CD8-positive, alpha-beta memory T cell (primary cell): ENCODE measurements at regions not wholly inside any gene's neighbourhood (a gene's known extent, or its start where the extent isn't known, plus 50 kb on each side); places are given as distances from the start of the nearest gene placed in this dataset.

Source experiments
- CTCF ChIA-PET: fragments of 350-600 bp; sonication (Branson Sonifier 250); formaldehyde crosslinking; loops from one replicate; lab custom pipeline; 2021; ENCODE audit warnings: antibody characterized with exemption; lab: Charles Lee
- POLR2A ChIA-PET: fragments of 350-600 bp; sonication (Branson Sonifier 250); formaldehyde crosslinking; loops from one replicate; lab custom pipeline; 2021; ENCODE audit warnings: antibody characterized with exemption; lab: Charles Lee
- DNase-seq, 5 donors: peaks; one replicate each; pipeline versions ENCODE4 v3.0.0 to v3.0.0-alpha.2; 2020 to 2022; ENCODE audit warnings: mixed read lengths in 1 of 5
- H3K27ac ChIP-seq: one replicate; pipeline ENCODE4 v1.7.0; 2013; ENCODE audit warnings: low read depth, mild to moderate bottlenecking, low read length, moderate library complexity
- H3K27me3 ChIP-seq: 2 replicates; pipeline ENCODE4 v1.7.0; 2013; ENCODE audit warnings: low read length, mild to moderate bottlenecking; ENCODE audit not compliant: insufficient read depth, poor library complexity, severe bottlenecking
- H3K36me3 ChIP-seq: 2 replicates; pipeline ENCODE4 v1.7.0; 2013; ENCODE audit warnings: mild to moderate bottlenecking, low read length, moderate library complexity; ENCODE audit not compliant: insufficient read depth
- H3K4me1 ChIP-seq: 2 replicates; pipeline ENCODE4 v1.7.0; 2013; ENCODE audit warnings: mild to moderate bottlenecking, low read length, moderate library complexity; ENCODE audit not compliant: insufficient read depth
- H3K4me3 ChIP-seq: 2 replicates; pipeline ENCODE4 v1.7.0; 2013; ENCODE audit warnings: mild to moderate bottlenecking, low read length
- H3K9me3 ChIP-seq: 2 replicates; pipeline ENCODE4 v1.7.0; 2013; ENCODE audit warnings: mild to moderate bottlenecking, low read length
- H3K27ac Mint-ChIP-seq, 8 donors: one replicate each; pipeline ENCODE4 v1.8.0; 2020 to 2021; ENCODE audit warnings: mixed read lengths in 8 of 8, mild to moderate bottlenecking in 6 of 8, inconsistent platforms in 3 of 8, moderate library complexity in 3 of 8
- H3K27me3 Mint-ChIP-seq, 2 donors: one replicate each; pipeline ENCODE4 v1.8.0; 2020 to 2021; ENCODE audit warnings: mixed read lengths in 2 of 2, mild to moderate bottlenecking in 1 of 2, moderate library complexity in 1 of 2
- H3K36me3 Mint-ChIP-seq, 3 donors: one replicate each; pipeline ENCODE4 v1.8.0; 2020 to 2021; ENCODE audit warnings: mixed read lengths in 3 of 3, inconsistent platforms in 1 of 3, mild to moderate bottlenecking in 1 of 3
- H3K4me1 Mint-ChIP-seq, 3 donors: one replicate each; pipeline ENCODE4 v1.8.0; 2020 to 2021; ENCODE audit warnings: mixed read lengths in 3 of 3, inconsistent platforms in 1 of 3, mild to moderate bottlenecking in 1 of 3
- H3K4me3 Mint-ChIP-seq, 7 donors: one replicate each; pipeline ENCODE4 v1.8.0; 2020 to 2021; ENCODE audit warnings: mixed read lengths in 7 of 7, mild to moderate bottlenecking in 6 of 7, moderate library complexity in 4 of 7, inconsistent platforms in 2 of 7
- H3K9me3 Mint-ChIP-seq, 5 donors: one replicate each; pipeline ENCODE4 v1.8.0; 2020 to 2022; ENCODE audit warnings: mixed read lengths in 5 of 5, mild to moderate bottlenecking in 3 of 5, moderate library complexity in 2 of 5, inconsistent platforms in 1 of 5

GRCh38 chr2:204110751-204111516 is 174.4 kb downstream of the ICOS start:
- Mint-ChIP-seq H3K4me1 (peaks cover 41 to 57% (median 50%) of the 10 kb centered on the region in 3 donors), H3K9me3 (no peaks in the 10 kb centered on the region), H3K27ac (peak overlapping the region in 1 of 8 donors; percentile 37), H3K36me3 (no peaks in the 10 kb centered on the region), H3K4me3 (peak overlapping the region in 6 of 7 donors; percentile 72 to 89 (median 82)), H3K27me3 (peaks cover 4 to 8% of the 10 kb centered on the region in 2 donors)
- no peaks in the 10 kb centered on the region for H3K36me3 ChIP-seq
- H3K27me3 ChIP-seq: peaks cover 3% of the 10 kb centered on the region
- no peaks in the 10 kb centered on the region for H3K9me3 ChIP-seq
- H3K27ac ChIP-seq: no peak overlapping the region
- DNase-seq: no peak
- ChIA-PET POLR2A (no interaction called here), CTCF (interaction anchor here (0.7 to 6.1 kb wide), 4 partner anchors 10 to 67 kb away, joined by 3 to 43 read pairs (median 3); no protein-coding TSS in a partner anchor)
- peak overlapping the region; percentile 53 for H3K4me3 ChIP-seq
- peaks cover 39% of the 10 kb centered on the region for H3K4me1 ChIP-seq

GRCh38 chr2:204112084-204112770 is 175.7 kb downstream of the ICOS start:
- no peaks in the 10 kb centered on the region for H3K36me3 ChIP-seq
- Mint-ChIP-seq H3K27me3 (peaks cover 2 to 8% of the 10 kb centered on the region in 2 donors), H3K27ac (no peak overlapping the region), H3K36me3 (no peaks in the 10 kb centered on the region), H3K4me3 (no peak overlapping the region), H3K9me3 (no peaks in the 10 kb centered on the region), H3K4me1 (peaks cover 41 to 57% (median 50%) of the 10 kb centered on the region in 3 donors)
- ChIA-PET POLR2A (no interaction called here), CTCF (interaction anchor here (1.1 kb wide), 1 partner anchor 33 kb away, joined by 5 read pairs; no protein-coding TSS in a partner anchor)
- no peaks in the 10 kb centered on the region for H3K9me3 ChIP-seq
- no peak overlapping the region for H3K27ac ChIP-seq
- H3K27me3 ChIP-seq: peaks cover 3% of the 10 kb centered on the region
- H3K4me3 ChIP-seq: no peak overlapping the region
- DNase-seq: no peak
- H3K4me1 ChIP-seq: peaks cover 39% of the 10 kb centered on the region

- POLR2A ChIA-PET: no interaction called here
- Mint-ChIP-seq H3K27ac (no peak overlapping the region), H3K9me3 (no peaks in the 10 kb centered on the region), H3K36me3 (no peaks in the 10 kb centered on the region), H3K27me3 (peaks cover 2 to 8% of the 10 kb centered on the region in 2 donors), H3K4me3 (peak overlapping the region in 1 of 7 donors; percentile 16), H3K4me1 (peaks cover 27 to 44% (median 37%) of the 10 kb centered on the region in 3 donors)
- no peak for DNase-seq
- H3K4me3 ChIP-seq: no peak overlapping the region
- no peaks in the 10 kb centered on the region for H3K9me3 ChIP-seq
- H3K27me3 ChIP-seq: peaks cover 3% of the 10 kb centered on the region
- peaks cover 28% of the 10 kb centered on the region for H3K4me1 ChIP-seq
- H3K36me3 ChIP-seq: no peaks in the 10 kb centered on the region
- H3K27ac ChIP-seq: no peak overlapping the region
- CTCF ChIA-PET: interaction anchor here (1.6 kb wide), 1 partner anchor 31 kb away, joined by 4 read pairs; no protein-coding TSS in a partner anchor
These were observed 178.0 kb downstream of the ICOS start for GRCh38 chr2:204114295-204115136.

GRCh38 chr2:204115137-204116056 is 178.8 kb downstream of the ICOS start:
- Mint-ChIP-seq H3K36me3 (no peaks in the 10 kb centered on the region), H3K9me3 (no peaks in the 10 kb centered on the region), H3K4me3 (no peak overlapping the region), H3K27me3 (peaks cover 3 to 8% of the 10 kb centered on the region in 2 donors), H3K4me1 (peaks cover 19 to 35% (median 28%) of the 10 kb centered on the region in 3 donors), H3K27ac (no peak overlapping the region)
- Histone ChIP-seq H3K9me3 (no peaks in the 10 kb centered on the region), H3K4me1 (peaks cover 19% of the 10 kb centered on the region), H3K36me3 (no peaks in the 10 kb centered on the region), H3K27ac (no peak overlapping the region), H3K4me3 (no peak overlapping the region), H3K27me3 (peaks cover 3% of the 10 kb centered on the region)
- CTCF ChIA-PET: interaction anchor here (1.6 kb wide), 1 partner anchor 30 kb away, joined by 4 read pairs; no protein-coding TSS in a partner anchor
- POLR2A ChIA-PET: no interaction called here
- DNase-seq: no peak

- Mint-ChIP-seq H3K27ac (peak overlapping the region in 1 of 8 donors; percentile 51), H3K9me3 (no peaks in the 10 kb centered on the region), H3K4me3 (no peak overlapping the region), H3K4me1 (peaks cover 10 to 26% (median 19%) of the 10 kb centered on the region in 3 donors), H3K27me3 (peaks cover 3 to 8% of the 10 kb centered on the region in 2 donors), H3K36me3 (no peaks in the 10 kb centered on the region)
- Histone ChIP-seq H3K27me3 (no peaks in the 10 kb centered on the region), H3K27ac (no peak overlapping the region), H3K9me3 (no peaks in the 10 kb centered on the region), H3K4me3 (no peak overlapping the region), H3K36me3 (no peaks in the 10 kb centered on the region), H3K4me1 (peaks cover 10% of the 10 kb centered on the region)
- POLR2A ChIA-PET: no interaction called here
- no peak for DNase-seq
- CTCF ChIA-PET: interaction anchor here (1.6 kb wide), 1 partner anchor 29 kb away, joined by 4 read pairs; no protein-coding TSS in a partner anchor
These were observed 179.7 kb downstream of the ICOS start for GRCh38 chr2:204116159-204116792.

GRCh38 chr2:204122425-204122824 is 185.9 kb downstream of the ICOS start:
- Histone ChIP-seq H3K36me3 (no peaks in the 10 kb centered on the region), H3K4me1 (no peaks in the 10 kb centered on the region), H3K27me3 (no peaks in the 10 kb centered on the region), H3K27ac (no peak overlapping the region), H3K9me3 (no peaks in the 10 kb centered on the region), H3K4me3 (no peak overlapping the region)
- DNase-seq: no peak
- no peaks in the 10 kb centered on the region for H3K36me3 Mint-ChIP-seq
- no peaks in the 10 kb centered on the region for H3K4me1 Mint-ChIP-seq
- ChIA-PET POLR2A (no interaction called here), CTCF (no interaction called here)
- H3K27me3 Mint-ChIP-seq: peaks cover 6 to 21% of the 10 kb centered on the region in 2 donors
- H3K4me3 Mint-ChIP-seq: no peak overlapping the region
- H3K9me3 Mint-ChIP-seq: no peaks in the 10 kb centered on the region
- no peak overlapping the region for H3K27ac Mint-ChIP-seq
